Skin of body (tissue), 1 donor: ENCODE measurements at regions not wholly inside any gene's neighbourhood (a gene's known extent, or its start where the extent isn't known, plus 50 kb on each side); places are given as distances from the start of the nearest gene placed in this dataset.

Experiments
- DNase-seq: peaks from one replicate; lab custom pipeline; 2025; lab: John Stamatoyannopoulos, UW

DNA sequence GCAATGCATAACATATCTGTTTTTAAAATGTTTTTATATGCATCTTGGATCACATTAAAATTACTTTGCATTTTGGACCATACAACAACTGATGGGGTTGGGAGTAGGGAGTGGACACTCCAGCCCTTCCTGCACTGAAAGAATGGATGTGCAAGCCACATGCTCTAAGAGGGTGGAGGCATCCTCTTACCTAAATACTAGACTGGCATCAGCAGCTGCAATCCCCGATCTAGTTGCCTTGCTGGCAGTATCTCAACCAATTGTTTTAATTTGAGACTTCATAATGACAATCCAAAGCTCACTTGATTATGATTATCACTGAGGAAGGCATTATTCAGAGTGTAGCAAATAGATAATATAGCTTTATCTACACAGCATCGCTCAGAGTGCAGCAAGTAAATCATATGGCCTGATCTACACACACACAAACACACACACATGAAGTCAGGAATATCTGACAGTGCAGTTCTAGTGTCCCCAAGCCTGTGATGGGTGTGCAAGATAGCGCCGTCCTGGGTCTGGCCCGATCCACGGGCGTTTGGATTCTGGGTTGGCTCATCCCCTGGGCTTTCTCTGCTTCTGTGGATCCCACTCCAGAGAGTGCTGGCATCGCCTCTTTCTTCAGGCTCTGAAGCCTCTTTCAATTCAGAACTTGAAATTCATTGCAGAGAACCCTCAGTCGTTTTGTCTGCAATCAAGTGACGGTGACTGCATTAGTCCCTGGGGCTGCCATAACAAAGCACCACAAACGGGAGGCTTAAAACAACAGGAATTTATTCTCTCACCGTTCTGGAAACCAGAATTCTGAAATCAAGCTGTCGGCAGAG is 181.3 kb downstream of the ETS2 start:
- DNase-seq, result no peak

- DNase-seq, result no peak
Measured at GRCh38 chr21:38986406-38986805, 180.7 kb downstream of the ETS2 start.

DNA sequence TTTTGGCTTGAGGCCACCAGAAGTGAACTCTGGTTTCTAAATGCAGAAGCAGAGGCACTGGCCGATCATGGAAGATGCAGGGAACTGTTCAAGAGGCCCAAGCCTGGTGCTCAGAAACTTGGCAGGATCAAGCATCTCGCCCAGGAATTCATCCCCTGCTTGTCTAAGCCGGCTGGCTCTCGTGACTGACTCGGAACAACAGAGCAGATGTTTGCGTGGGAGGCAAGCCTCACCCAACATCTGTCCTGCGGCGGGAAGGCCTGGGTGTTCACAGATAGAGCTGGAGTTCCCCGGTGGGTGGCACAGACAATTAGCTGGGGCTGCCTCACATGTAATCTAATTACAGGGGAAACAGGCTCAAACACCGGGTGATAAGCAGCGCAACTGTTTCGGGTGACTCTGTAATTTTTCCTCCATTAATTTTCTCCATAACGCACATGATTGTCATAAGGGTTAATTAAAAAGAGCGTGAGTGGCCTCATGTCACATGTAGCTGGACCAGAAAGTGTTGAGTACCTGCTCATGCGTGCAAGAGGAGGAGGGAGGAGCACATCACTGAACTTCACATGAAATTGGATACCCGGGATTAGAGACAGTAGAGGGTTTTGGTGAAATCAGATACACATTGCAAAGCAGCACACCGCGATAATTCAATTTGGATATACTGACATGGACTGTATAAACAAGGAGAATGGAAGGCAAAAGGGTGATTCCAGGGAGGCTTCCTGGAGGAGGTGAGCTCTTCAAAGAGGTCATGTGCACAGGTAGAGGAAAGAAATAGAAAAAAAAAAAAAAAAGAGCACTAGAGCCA is 180.0 kb downstream of the ETS2 start:
- DNase-seq, result peak; percentile 98

GRCh38 chr21:38984982-38985567 is 179.3 kb downstream of the ETS2 start:
- DNase-seq, result peak; percentile 93

DNA sequence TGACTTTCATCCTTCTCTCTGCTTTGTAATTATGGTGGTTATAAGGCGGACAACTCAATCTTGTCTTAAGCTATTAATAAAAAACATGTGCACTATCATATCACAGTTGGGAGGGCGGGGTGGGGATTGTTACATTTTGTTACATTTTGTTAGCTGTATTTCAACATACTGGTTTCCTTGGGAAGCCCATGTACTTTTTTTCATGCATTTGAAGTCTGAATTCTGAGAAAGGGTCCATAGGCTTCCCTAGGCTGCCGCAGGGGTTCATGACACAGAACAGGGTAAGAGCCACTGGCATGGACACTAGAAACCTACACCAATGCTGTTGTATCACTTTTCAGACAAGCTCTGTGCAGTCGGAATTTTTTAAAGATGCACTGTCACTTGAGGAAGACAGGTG is 178.8 kb downstream of the ETS2 start:
- DNase-seq, result peak; percentile 54

GRCh38 chr21:38983560-38983959 is 177.8 kb downstream of the ETS2 start:
- DNase-seq, result no peak

DNA sequence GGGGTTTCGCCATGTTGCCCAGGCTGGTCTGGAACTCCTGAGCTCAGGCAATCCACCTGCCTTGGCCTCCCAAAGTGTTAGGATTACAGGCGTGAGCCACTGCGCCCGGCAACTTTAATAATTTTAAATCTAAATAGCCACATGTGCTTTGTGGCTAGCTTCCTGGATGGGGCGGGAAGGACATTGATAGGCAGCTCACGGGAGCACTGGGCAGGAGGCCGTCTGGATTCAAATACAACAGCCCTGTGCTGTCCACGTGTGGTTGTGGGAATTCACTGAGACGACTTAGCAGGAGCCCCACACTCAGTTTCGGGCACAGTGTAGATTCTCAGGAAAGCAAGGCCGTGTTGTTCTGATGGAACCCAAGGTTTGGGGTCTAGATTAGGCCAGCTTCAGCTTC is 177.1 kb downstream of the ETS2 start:
- DNase-seq, result no peak

DNA sequence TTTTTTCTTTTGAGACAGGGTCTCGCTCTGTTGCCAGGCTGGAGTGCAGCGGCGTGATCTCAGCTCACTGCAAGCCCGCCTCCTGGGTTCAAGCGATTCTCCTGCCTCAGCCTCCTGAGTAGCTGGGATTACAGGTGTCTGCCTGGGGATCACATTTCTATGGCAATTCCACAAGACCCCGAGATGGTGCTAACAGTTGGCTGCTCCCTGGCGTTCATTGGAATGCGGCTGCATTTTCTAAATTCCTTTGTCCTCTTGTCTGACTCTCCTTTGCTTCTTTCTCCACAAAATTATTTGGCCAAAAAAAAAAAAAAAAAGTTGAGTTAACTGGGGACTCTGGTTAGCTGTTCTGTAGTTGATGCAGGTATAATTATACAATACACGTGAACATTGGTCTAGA is 176.4 kb downstream of the ETS2 start:
- no peak for DNase-seq

- no peak for DNase-seq
Measured at GRCh38 chr21:38980416-38981313, 174.9 kb downstream of the ETS2 start.

- no peak for DNase-seq
Measured at GRCh38 chr21:38979271-38980121, 173.8 kb downstream of the ETS2 start.

- no peak for DNase-seq
Measured at GRCh38 chr21:38976900-38977299, 171.2 kb downstream of the ETS2 start.

DNA sequence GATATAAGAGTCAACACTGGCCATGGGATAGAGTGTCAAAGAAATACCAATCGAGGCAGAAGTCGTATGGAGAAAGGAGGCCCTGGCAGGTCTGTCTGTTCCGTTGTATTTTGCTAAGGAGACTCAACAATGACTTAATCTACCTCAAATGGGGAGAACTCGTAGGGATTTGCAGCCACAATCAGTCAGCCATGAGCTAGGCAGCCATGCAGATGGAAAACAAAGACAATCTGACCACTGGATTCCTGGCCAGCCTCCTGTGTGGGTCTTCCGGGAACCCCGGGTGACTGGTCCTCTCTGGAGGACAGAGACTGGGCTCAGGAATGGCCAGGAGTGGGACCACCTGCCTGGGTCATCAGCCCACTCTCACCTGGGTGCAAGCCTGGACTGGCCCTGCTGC is 167.8 kb downstream of the ETS2 start:
- no peak for DNase-seq

DNA sequence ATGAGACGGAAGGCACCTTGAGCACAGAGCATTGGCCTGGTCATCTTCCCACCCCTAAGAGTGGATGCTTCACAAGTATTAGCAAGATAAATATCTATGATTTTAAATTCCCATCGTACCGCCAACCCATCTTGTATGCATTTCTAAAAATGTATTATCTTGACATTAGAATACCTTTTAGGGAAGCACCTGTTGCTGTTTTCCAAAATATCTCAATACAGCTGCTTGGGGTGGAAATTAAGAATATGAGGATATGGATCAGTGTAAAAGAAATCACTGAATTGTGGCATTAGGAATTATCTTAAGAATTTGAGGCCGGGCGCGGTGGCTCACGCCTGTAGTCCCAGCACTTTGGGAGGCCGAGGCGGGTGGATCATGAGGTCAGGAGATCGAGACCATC is 166.3 kb downstream of the ETS2 start:
- DNase-seq, result no peak

- DNase-seq, result no peak
Measured at GRCh38 chr21:38970765-38971164, 165.0 kb downstream of the ETS2 start.

DNA sequence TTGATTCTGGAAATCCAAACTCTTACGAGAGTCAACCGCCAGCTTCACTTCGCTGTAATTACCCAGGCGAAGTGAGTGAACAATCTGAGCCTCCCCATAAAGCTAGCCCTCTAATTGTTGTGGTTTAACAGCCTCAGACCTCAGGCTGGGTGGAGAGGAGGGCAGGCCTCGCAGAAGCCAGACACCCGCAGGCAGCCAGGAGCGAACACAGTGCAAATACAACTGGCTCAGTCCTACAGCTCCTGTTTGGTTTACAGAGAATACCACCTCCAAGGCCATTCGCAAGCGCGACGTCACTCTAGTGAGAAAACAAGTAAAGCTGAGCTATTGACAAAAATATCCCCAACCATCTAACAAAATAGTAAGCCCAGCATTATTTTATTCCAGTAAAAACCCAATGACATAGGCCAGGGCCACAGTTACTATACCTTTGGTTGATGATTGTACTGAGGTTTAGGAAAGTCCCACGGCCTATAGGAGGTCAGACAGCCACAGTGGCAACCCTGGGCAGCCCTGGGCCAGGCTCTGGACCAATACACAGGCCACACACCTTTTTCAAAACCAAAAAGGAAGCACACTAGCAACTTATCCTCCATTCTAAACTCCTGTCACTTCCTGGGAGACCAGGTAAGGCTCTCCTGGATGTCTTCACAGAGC is 163.3 kb downstream of the ETS2 start:
- DNase-seq, result no peak

GRCh38 chr21:38965910-38966504 is 160.3 kb downstream of the ETS2 start:
- no peak for DNase-seq

DNA sequence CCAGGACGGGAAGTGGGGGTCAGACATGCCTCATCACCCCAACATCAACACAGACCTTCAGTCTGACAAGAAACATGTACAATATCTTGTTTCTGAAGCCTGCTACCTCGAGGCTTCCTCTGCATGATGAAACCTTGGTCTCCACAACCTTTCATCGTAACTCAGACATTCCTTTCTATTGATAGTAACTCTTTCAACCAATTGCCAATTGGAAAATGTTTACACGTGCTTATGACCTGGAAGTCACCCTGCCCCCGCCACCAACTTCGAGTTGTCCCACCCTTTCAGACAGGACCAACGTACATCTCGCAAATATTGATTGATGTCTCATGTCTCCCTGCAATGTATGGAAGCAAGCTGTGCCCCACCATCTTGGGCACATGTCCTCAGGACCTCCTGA is 159.5 kb downstream of the ETS2 start:
- DNase-seq, result no peak

DNA sequence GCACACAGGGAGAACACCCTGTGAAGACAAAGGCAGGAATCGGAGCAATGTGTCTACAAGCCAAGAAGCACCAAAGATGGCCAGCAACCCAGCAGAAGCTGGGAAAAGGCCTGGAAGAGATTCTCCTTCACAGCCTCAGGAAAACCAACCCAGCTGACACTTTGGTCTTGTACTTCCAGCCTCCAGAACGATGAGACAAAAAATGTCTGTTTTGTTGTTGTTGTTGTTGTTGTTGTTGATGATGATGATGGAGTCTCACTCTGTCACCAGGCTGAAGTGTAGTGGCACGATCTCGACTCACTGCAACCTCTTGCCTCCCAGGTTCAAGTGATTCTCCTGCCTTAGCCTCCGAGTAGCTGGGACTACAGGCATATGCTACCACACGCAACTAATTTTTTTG is 157.3 kb downstream of the ETS2 start:
- no peak for DNase-seq

DNA sequence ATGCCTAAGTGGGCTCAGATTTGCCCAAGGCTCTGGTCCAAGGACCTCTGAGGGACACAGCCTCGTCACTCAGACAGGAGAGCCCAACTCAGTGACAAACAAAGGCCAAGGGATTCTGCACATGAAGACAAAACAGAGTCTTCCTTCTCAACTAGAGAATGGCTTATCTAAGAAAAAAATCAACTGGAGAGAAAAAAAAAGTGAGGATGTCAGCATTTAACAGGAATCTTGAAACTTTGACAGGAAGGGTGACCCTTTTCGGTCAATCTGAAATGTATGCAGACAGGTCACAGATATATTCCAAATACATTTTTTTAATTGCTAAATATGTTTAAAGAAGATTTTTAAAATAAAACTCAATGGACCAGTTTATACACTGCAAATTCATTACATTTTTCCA is 154.5 kb downstream of the ETS2 start:
- no peak for DNase-seq

DNA sequence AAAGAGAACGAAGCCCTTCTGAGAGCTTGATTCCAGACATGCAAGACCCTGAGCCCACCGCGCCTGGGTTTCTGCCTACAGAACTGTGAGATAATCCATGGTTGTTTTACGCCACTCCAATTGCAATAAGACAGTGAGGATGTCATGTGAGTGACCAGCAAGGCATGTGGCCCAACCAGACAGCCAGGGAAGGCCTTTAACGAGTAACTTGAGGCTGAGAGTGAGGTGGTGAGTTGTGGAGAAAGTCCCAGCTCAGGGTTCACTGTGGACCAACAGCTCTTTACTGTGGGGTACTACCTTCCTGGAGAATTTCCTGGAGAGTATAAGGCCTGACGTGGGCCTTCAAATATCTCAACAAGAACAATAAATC is 153.9 kb downstream of the ETS2 start:
- DNase-seq, result no peak
